ENCODE measurements at regions not wholly inside any gene's neighbourhood (a gene's known extent, or its start where the extent isn't known, plus 50 kb on each side); places are given as distances from the start of the nearest gene placed in this dataset.

- DNase-seq = no peak
These were observed 274.5 kb downstream of the PRR16 start for GRCh38 chr5:120738568-120738967.

DNA sequence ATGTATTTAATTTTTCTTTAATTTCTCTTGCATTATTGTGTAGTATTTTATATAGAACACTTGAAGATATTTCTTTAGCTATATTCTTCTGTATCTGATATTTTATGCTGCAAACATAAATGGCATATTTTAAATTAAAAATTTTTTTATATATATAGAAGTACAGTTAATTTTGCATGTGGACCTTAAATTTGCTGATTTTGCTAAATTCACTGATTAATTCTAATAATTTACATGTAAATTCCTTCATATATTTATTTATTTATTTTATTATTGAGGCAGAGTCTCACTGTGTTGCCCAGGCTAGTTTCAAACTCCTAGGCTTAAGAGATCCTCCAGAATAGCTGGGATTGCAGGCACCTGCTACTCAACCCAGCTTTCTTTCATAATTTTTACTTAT, 276.9 kb downstream of the PRR16 start:
- no peak for DNase-seq

DNA sequence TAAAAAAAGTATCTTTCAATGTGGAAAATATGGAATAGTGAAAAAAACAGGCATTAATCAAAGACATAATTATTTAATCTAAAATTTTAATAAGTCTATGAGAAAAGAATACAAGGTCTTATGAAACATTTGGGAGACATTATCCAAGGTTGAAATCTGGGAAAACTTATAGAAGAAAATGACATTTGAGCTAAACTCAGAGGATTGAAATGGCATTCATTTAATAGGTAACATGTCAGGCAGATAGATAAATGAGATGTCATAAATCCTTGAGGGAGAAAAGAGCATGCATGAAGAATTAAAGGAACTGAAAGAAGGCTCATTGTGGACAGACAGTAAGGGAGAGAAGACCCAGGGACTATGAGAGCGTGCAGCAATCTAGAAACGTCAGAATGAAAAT, 284.4 kb downstream of the PRR16 start:
- DNase-seq = no peak

DNA sequence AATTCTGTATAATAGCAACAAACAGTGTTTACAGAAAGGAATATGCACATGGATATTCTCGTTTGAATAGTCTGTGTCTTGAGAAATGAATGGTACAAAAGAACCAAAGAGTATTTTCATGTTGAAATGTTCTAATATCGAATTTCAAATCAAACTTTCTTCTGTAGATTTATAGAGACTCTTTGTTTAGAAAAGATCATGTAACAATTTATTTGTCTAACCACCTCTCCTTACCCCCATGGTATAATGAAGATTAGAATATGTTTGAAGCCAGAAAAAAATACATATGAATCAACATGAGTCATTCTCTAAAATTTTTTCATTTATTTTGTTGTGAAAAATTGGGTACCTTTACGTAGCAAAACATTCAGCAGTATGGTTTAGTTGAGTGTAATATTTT, 285.6 kb downstream of the PRR16 start:
- DNase-seq = no peak

- no peak for DNase-seq
These were observed 295.5 kb downstream of the PRR16 start for GRCh38 chr5:120759587-120759986.

DNA sequence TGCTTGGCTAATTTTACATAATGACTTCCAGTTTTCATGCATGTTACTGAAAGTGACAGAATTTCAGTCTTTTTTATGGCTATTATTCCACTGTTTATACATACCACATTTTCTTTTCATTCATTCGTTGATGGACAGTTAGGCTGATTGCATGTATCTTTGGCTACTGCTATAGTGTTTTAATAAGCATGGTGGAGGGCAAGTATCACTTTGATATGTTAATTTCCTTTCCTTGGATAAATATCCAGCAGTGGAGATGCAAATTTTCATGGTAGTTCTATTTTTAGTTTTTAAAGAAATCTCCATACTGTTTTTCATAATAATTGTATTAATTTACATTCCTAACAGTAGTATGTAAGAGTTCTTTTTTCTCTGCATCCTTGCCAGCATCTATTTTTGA, 297.9 kb downstream of the PRR16 start:
- DNase-seq = no peak

GRCh38 chr5:120765189-120765588, 301.1 kb downstream of the PRR16 start:
- DNase-seq = no peak

GRCh38 chr5:120767178-120767820, 303.2 kb downstream of the PRR16 start:
- DNase-seq = no peak

GRCh38 chr5:120769312-120769872, 305.3 kb downstream of the PRR16 start:
- no peak for DNase-seq

- DNase-seq = no peak
These were observed 307.1 kb downstream of the PRR16 start for GRCh38 chr5:120771202-120771601.

DNA sequence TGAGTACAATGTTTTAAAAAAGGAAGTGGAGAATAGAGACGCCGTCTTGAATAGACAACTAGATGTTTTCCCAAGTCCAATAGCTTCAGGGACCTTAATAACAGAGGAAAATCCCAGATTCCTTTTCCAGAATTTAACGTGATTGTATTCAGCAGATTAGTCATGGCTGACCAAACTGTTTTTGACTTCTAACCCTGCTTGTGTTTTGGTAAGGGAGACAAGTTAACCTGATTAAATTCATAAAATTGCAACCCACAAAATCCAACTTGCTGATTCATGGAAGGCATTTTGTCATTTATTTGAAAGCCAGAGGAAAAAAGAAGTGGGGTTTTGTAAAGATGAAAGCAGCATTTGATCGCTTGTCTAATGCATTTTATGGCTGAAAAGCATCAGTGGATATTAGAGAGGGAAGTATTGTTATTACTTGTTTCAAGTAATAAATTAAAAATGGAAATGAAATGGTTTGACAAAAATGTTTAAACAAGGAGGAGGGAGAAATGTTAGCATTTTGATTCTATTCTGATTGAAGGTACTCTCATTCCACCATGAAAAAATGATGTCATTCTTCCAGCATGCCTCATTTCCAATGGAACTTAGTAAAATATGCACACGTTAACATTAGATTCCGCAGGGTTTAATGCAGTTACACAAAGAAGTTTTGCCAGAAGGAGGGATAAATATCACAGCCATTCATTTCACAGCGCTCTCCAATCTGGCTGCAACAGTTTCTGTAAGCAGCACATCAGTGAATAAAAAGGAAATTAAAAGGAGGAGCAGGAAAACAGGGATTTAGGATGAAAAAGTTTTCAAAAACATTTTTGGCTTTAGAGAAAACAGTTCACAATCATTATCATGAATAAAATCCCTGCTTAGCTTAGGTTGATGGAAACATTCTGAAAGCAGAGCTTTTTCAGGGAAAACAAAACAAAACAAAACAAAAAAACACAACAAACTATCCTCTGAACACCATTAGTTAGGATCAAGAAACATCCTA, 314.7 kb downstream of the PRR16 start:
- DNase-seq = no peak

DNA sequence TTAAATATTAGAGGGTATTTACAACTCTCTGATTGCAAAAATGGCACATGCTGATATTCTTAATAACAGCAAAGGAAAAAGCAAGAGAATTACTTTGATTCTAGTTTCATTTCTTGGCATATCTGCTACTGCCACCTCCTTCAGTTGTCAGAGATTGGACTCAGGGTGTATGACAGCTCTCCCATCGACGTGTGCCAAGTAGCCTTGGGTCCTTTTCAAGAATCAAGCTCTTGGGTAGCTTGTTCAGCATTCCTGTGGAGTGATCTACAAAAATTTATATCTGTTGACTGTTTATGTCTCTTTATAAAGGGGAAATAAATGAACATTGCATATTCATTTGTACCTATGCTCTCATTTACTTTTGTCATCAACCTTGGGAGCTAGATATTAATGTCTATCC, 315.6 kb downstream of the PRR16 start:
- no peak for DNase-seq

- DNase-seq = no peak
These were observed 324.4 kb downstream of the PRR16 start for GRCh38 chr5:120788481-120788880.

DNA sequence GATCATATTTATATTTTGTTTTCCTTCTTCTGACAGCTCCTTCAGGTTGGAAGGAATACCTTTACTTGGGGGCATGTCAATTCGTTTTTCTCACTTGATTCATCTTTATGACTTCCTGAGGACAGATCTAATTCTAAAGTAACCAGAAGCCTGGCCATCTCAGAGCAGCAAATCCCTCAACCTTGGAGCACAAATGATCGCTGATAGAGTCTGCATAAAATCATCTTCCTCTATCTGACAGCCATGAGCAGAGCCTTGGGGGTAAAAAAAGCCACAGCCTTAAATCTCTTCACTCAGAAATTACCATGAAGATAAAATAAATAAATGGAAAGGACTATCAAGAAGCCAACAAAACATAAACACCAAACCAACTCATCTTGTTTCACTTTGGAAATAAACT, 325.8 kb downstream of the PRR16 start:
- no peak for DNase-seq

GRCh38 chr5:120790339-120790738, 326.2 kb downstream of the PRR16 start:
- DNase-seq = no peak

- no peak for DNase-seq
These were observed 328.4 kb downstream of the PRR16 start for GRCh38 chr5:120792477-120792876.

- no peak for DNase-seq
These were observed 330.0 kb downstream of the PRR16 start for GRCh38 chr5:120794121-120794520.

DNA sequence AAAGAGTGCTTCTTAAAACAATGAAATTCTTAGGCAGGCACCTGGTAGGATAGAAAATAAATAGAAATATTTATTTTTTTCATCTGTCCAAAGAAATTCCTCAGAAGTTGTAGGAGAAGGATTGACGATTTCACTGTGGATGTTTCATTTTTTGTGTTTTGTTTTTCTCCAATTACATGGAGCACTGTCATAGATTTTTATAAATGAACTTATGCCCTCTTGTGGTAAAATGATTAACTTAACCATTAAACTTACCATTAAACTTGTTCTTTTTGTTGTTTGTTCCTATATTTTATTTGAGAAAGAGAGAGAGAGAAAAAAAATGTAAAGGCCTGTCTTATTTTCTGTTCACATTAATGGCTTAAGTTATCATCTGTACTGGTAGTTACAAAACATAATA, 339.2 kb downstream of the PRR16 start:
- DNase-seq = no peak

DNA sequence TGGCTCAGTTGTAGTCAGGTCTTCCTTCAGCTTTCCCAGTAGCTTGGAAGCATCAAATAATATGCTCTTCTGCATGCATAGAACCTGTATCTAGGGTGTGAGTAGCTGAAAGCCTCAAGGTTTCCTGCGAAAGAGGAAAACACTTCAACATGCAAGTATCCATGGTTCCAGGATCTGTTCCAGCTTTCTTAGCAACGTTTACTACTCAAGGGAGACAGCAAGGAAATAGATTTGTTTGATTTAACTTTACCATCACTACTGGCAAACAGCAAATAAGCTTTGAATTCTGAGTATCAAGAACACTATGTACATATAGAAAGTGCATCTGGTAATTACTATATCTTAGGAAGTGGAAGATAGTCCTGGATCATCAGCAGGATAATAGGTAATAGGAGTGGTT, 341.0 kb downstream of the PRR16 start:
- DNase-seq = no peak

DNA sequence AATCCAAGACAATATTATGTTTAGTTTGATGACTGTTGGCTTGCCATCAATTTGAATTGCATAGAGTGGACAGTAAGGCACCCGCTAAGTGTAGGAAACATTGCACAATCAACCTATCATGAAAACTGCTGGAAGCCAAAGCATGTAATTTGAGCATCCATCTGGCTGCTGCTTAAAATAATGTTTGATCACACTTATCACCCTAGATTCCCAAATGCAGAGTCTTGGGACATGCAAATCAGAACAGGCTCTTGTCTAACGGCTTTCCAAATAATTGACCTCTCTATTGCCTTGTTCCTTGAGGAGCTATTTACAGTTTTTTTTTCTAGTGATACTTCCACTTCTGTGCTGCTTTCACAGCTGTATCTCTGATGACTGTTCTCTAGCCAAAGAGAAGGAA, 342.1 kb downstream of the PRR16 start:
- DNase-seq = no peak

GRCh38 chr5:120808135-120808534, 344.0 kb downstream of the PRR16 start:
- no peak for DNase-seq

- no peak for DNase-seq
These were observed 344.5 kb downstream of the PRR16 start for GRCh38 chr5:120808606-120809005.

GRCh38 chr5:120813551-120813950, 349.5 kb downstream of the PRR16 start:
- DNase-seq = no peak
